Endothelial cell (in vitro differentiated cells): ENCODE measurements at regions not wholly inside any gene's neighbourhood (a gene's known extent, or its start where the extent isn't known, plus 50 kb on each side); places are given as distances from the start of the nearest gene placed in this dataset.

Experiments used
- DNase-seq: peaks from one replicate; pipeline ENCODE4 v3.0.0; 2021; ENCODE audit warnings: low spot score
- H3K27ac Mint-ChIP-seq: one replicate; pipeline ENCODE4 v1.8.0; 2021; ENCODE audit warnings: mixed read lengths, inconsistent platforms; ENCODE audit not compliant: unreplicated experiment
- H3K27me3 Mint-ChIP-seq: one replicate; pipeline ENCODE4 v1.8.0; 2021; ENCODE audit warnings: mild to moderate bottlenecking, moderate library complexity, mixed read lengths, inconsistent platforms; ENCODE audit not compliant: unreplicated experiment
- H3K36me3 Mint-ChIP-seq: one replicate; pipeline ENCODE4 v1.8.0; 2021; ENCODE audit warnings: mild to moderate bottlenecking, low read depth, mixed read lengths, inconsistent platforms; ENCODE audit not compliant: unreplicated experiment
- H3K4me1 Mint-ChIP-seq: one replicate; pipeline ENCODE4 v1.8.0; 2021; ENCODE audit warnings: mild to moderate bottlenecking, mixed read lengths, inconsistent platforms; ENCODE audit not compliant: unreplicated experiment
- H3K4me3 Mint-ChIP-seq: one replicate; pipeline ENCODE4 v1.8.0; 2021; ENCODE audit warnings: mild to moderate bottlenecking, mixed read lengths, inconsistent platforms; ENCODE audit not compliant: unreplicated experiment
- H3K9me3 Mint-ChIP-seq: one replicate; pipeline ENCODE4 v1.8.0; 2021; ENCODE audit warnings: mixed read lengths, inconsistent platforms; ENCODE audit not compliant: unreplicated experiment
- TF ChIP-seq, protein P1 (sequence below): fragments of 200-600 bp; sonication (generic); IDR thresholded peaks from one replicate; pipeline ENCODE4 v1.5.0; 2021; ENCODE audit warnings: antibody characterized with exemption; ENCODE audit not compliant: unreplicated experiment

DNA sequence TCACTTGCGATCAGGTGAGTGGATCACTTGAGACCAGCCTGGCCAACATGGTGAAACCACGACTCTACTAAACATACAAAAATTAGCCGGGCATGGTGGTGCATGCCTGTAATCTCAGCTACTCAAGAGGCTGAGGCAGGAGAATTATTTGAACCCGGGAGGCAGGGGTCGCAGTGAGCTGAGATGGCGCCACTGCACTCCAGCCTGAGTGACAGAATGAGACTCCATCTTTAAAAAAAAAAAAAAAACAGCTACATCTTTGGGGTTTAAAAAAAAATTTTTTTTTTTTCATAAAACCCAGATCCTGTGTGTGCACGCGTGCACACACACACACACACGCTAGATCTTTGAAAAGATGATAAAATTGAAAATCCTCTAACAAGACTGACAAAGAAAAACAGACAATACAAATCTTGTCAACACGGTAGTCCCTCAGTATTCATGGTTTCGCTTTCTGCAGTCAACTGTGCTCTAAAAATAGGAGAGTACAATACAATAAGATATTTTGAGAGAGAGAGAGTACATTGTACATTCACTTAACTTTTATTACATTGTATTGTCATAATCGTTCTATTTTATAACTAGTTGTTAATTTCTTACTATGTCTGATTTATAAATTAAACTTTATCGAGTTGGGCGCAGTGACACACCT is 295.3 kb upstream of the RGS6 start:
- Mint-ChIP-seq H3K9me3 (no peaks in the 10 kb centered on the region), H3K27ac (no peak overlapping the region), H3K4me3 (no peak overlapping the region), H3K36me3 (peaks cover 20% of the 10 kb centered on the region), H3K27me3 (no peaks in the 10 kb centered on the region), H3K4me1 (no peaks in the 10 kb centered on the region)
- TF ChIP-seq, protein P1, sequence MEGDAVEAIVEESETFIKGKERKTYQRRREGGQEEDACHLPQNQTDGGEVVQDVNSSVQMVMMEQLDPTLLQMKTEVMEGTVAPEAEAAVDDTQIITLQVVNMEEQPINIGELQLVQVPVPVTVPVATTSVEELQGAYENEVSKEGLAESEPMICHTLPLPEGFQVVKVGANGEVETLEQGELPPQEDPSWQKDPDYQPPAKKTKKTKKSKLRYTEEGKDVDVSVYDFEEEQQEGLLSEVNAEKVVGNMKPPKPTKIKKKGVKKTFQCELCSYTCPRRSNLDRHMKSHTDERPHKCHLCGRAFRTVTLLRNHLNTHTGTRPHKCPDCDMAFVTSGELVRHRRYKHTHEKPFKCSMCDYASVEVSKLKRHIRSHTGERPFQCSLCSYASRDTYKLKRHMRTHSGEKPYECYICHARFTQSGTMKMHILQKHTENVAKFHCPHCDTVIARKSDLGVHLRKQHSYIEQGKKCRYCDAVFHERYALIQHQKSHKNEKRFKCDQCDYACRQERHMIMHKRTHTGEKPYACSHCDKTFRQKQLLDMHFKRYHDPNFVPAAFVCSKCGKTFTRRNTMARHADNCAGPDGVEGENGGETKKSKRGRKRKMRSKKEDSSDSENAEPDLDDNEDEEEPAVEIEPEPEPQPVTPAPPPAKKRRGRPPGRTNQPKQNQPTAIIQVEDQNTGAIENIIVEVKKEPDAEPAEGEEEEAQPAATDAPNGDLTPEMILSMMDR = no peak
- DNase-seq = no peak

DNA sequence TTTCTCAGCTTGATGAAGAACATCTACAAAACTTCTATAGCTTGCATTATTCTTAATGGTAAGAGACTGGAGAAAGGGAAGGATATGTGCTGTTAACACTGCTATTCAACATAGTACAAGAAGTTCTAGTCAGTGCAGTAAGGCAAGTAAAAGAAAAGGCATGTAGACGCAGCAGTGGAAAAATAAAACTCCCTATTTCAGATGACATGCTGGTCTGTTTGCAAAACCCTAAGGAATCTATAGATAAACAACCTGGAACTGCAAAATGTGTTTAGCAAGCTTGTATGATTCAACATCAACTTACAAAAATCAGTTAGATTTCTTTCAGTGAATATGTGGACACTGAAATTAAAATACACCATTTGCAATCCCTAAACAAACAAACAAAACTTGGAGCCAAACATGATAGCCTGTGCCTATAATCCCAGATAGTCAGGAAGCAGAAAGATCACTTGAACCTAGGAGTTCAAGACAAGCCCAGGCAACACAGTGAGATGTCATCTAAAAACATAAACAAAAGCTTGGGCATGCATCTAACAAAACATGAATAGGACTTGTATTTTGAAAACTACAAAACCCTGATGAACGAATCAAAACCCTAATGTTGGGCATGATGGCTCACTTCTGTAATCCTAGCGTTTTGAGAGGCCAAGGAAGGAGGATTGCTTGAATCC is 293.6 kb upstream of the RGS6 start:
- H3K36me3 Mint-ChIP-seq = peaks cover 21% of the 10 kb centered on the region
- H3K4me3 Mint-ChIP-seq = no peak overlapping the region
- TF ChIP-seq, protein P1 = no peak
- no peaks in the 10 kb centered on the region for H3K27me3 Mint-ChIP-seq
- H3K27ac Mint-ChIP-seq = no peak overlapping the region
- no peak for DNase-seq
- H3K4me1 Mint-ChIP-seq = no peaks in the 10 kb centered on the region
- H3K9me3 Mint-ChIP-seq = no peaks in the 10 kb centered on the region

DNA sequence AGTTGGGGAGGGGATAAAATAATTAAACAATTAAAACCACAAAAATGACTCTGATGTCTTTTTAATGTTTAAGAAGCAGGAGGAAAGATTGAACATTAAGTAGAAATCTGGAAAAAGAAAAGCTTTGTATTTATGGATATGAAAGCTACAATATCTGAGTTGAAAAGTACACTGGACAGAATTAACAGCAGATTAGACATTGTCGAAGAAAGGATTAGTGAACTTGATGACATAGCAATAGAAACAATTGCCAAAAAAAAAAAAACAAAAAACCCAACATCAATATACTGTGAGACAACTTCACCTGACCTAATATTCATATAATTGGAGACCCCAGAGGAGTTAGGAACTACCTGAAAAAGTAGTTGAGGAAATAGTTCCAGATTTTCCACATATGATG is 289.5 kb upstream of the RGS6 start:
- TF ChIP-seq, protein P1 = no peak
- no peak overlapping the region for H3K27ac Mint-ChIP-seq

DNA sequence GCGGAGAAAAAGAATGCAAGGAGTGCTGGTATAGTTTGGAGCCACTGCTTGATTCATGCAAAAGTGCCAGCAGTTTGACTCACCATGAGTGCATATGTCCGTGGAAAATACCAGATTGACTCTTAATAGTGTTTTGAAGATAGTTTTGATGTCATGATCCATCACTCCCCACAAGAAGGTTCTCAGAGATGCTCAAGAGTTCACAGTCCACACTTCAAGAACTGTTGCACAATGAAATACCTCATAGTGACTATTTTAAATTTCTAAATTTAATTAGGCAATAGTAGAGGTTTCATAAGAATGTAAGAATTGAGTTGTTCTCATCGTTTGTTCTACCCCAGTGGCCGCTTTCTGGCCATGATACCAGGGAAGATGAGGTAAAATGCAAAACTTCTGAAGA is 286.6 kb upstream of the RGS6 start:
- Mint-ChIP-seq H3K4me1 (peaks cover 15% of the 10 kb centered on the region), H3K36me3 (peaks cover 17% of the 10 kb centered on the region), H3K9me3 (no peaks in the 10 kb centered on the region), H3K27ac (no peak overlapping the region), H3K27me3 (no peaks in the 10 kb centered on the region), H3K4me3 (no peak overlapping the region)
- TF ChIP-seq, protein P1 = no peak
- no peak for DNase-seq

More for the DNA sequence above, 289.5 kb upstream of the RGS6 start:
- H3K9me3 Mint-ChIP-seq = no peaks in the 10 kb centered on the region
- H3K27me3 Mint-ChIP-seq = no peaks in the 10 kb centered on the region
- H3K36me3 Mint-ChIP-seq = peaks cover 13% of the 10 kb centered on the region
- H3K4me1 Mint-ChIP-seq = peaks cover 15% of the 10 kb centered on the region
- no peak overlapping the region for H3K4me3 Mint-ChIP-seq
- DNase-seq = no peak

DNA sequence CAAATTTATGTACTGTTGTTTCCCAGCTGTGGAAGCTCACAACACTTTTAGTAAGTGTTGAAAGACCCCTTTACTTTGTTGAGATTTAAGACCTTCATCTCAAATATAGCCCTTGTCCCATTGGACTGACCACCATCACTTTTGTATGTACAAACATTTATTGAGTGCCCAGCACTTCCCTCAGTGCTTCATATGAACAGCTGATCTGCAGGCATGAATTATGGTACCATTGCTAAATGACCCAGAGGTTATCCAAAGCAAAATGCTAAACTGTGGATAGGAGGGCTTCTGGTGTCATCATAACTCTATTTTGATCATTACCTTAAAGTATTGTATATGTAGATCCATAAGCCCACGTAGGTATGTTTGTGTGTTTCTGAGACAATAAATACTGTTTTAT is 285.7 kb upstream of the RGS6 start:
- Mint-ChIP-seq H3K36me3 (peaks cover 20% of the 10 kb centered on the region), H3K4me1 (peaks cover 15% of the 10 kb centered on the region), H3K27me3 (no peaks in the 10 kb centered on the region), H3K9me3 (no peaks in the 10 kb centered on the region), H3K4me3 (no peak overlapping the region), H3K27ac (no peak overlapping the region)
- TF ChIP-seq, protein P1 = no peak
- DNase-seq = no peak
